Caco-2 (cell line): ENCODE measurements at regions not wholly inside any gene's neighbourhood (a gene's known extent, or its start where the extent isn't known, plus 50 kb on each side); places are given as distances from the start of the nearest gene placed in this dataset.

ENCODE experiments used
- BruUV-seq: library from RNA; stranded (reverse); fragments of 400-500 nt; replicated peaks from 2 replicates; lab custom pipeline; 2021; lab: Mats Ljungman, UMichigan
- CTCF ChIA-PET: fragments of 300-600 bp; sonication (Branson Sonifier 250); formaldehyde crosslinking; loops from one replicate; lab custom pipeline; 2022; ENCODE audit warnings: antibody characterized with exemption; lab: Charles Lee
- POLR2A ChIA-PET: fragments of 300-600 bp; sonication (Branson Sonifier 250); formaldehyde crosslinking; loops from one replicate; lab custom pipeline; 2022; ENCODE audit warnings: antibody characterized with exemption; lab: Charles Lee
- DNase-seq, 2 experiments: peaks; one replicate each; pipeline versions ENCODE4 v3.0.0 to v3.0.0-alpha.2; 2020 to 2022
- H3K27me3 ChIP-seq: replicated peaks from 2 replicates; pipeline ENCODE4 v1.6.0; 2011; ENCODE audit warnings: low read length; ENCODE audit not compliant: control insufficient read depth, insufficient read depth
- H3K36me3 ChIP-seq: 2 replicates; pipeline ENCODE4 v1.5.1; 2011; ENCODE audit warnings: low read length; ENCODE audit not compliant: control insufficient read depth, insufficient read depth
- H3K4me1 ChIP-seq: fragments of 250-450 bp; sonication (Bioruptor Pico); 2 replicates; pipeline ENCODE4 v1.5.1; 2020; ENCODE audit warnings: mild to moderate bottlenecking
- H3K4me3 ChIP-seq: 2 replicates; pipeline ENCODE4 v1.5.1; 2011; ENCODE audit warnings: low read depth, mild to moderate bottlenecking, control low read depth, low read length
- H3K9me3 ChIP-seq: fragments of 250-450 bp; sonication (Bioruptor Pico); 2 replicates; pipeline ENCODE4 v1.5.1; 2020; ENCODE audit warnings: mild to moderate bottlenecking, moderate library complexity
- H3K27ac Mint-ChIP-seq: one replicate; pipeline ENCODE4 v1.8.0; 2022; ENCODE audit warnings: mixed read lengths; ENCODE audit not compliant: unreplicated experiment
- H3K27me3 Mint-ChIP-seq: one replicate; pipeline ENCODE4 v1.8.0; 2022; ENCODE audit warnings: mixed read lengths; ENCODE audit not compliant: insufficient read depth, unreplicated experiment
- H3K36me3 Mint-ChIP-seq: one replicate; pipeline ENCODE4 v1.8.0; 2022; ENCODE audit warnings: mild to moderate bottlenecking, mixed read lengths; ENCODE audit not compliant: insufficient read depth, unreplicated experiment
- H3K4me1 Mint-ChIP-seq: one replicate; pipeline ENCODE4 v1.8.0; 2022; ENCODE audit warnings: low read depth, mixed read lengths; ENCODE audit not compliant: unreplicated experiment
- H3K4me3 Mint-ChIP-seq: one replicate; pipeline ENCODE4 v1.8.0; 2022; ENCODE audit warnings: mild to moderate bottlenecking, moderate library complexity, mixed read lengths; ENCODE audit not compliant: unreplicated experiment
- H3K9me3 Mint-ChIP-seq: one replicate; pipeline ENCODE4 v1.8.0; 2022; ENCODE audit warnings: mixed read lengths; ENCODE audit not compliant: unreplicated experiment
- CTCF ChIP-seq, 2 experiments: fragments of 200-600 bp in 1 of 2; IDR thresholded peaks; 1 replicate in 1 of 2; 2 replicates in 1 of 2; pipeline versions ENCODE4 v1.5.1 to v1.8.0; 2011 to 2022; ENCODE audit warnings: antibody characterized with exemption in 1 of 2, control low read depth in 1 of 2, inconsistent platforms in 1 of 2, low read depth in 1 of 2, low read length in 1 of 2, mild to moderate bottlenecking in 1 of 2, moderate library complexity in 1 of 2; ENCODE audit not compliant: insufficient read depth in 1 of 2, severe bottlenecking in 1 of 2, unreplicated experiment in 1 of 2
- intact Hi-C: fragments of 100-400 bp; cut with micrococcal nuclease; formaldehyde crosslinking; loops from one replicate; pipeline ENCODE4 v1.10.0; 2022; ENCODE audit not compliant: unreplicated experiment

- Histone ChIP-seq H3K4me3 (no peak overlapping the region), H3K27me3 (no peaks in the 10 kb centered on the region), H3K9me3 (no peaks in the 10 kb centered on the region; the same call in 1 of the 2 replicates), H3K4me1 (peaks cover 8% of the 10 kb centered on the region; the same call in 1 of the 2 replicates), H3K36me3 (no peaks in the 10 kb centered on the region)
- Mint-ChIP-seq H3K9me3 (no peaks in the 10 kb centered on the region), H3K4me1 (peaks cover 13% of the 10 kb centered on the region), H3K27me3 (no peaks in the 10 kb centered on the region), H3K36me3 (no peaks in the 10 kb centered on the region), H3K27ac (no peak overlapping the region), H3K4me3 (no peak overlapping the region)
- TF ChIP-seq CTCF (IDR thresholded peaks at IDR 0.05; ENCODE audit: insufficient read depth in 1 of 2, low read depth in 1 of 2, low read length in 1 of 2, severe bottlenecking in 1 of 2, unreplicated experiment in 1 of 2): no peak
- no peak for DNase-seq
- ChIA-PET POLR2A (no interaction called here), CTCF (interaction anchor here (0.6 to 0.8 kb wide), 2 partner anchors 189 to 424 kb away, joined by 3 to 5 read pairs; no protein-coding TSS in a partner anchor)
- intact Hi-C loops: no loop called here
- BruUV-seq: no TSS peak
Observed at GRCh38 chr7:54831644-54832095, 72.7 kb upstream of the SEC61G start.

DNA sequence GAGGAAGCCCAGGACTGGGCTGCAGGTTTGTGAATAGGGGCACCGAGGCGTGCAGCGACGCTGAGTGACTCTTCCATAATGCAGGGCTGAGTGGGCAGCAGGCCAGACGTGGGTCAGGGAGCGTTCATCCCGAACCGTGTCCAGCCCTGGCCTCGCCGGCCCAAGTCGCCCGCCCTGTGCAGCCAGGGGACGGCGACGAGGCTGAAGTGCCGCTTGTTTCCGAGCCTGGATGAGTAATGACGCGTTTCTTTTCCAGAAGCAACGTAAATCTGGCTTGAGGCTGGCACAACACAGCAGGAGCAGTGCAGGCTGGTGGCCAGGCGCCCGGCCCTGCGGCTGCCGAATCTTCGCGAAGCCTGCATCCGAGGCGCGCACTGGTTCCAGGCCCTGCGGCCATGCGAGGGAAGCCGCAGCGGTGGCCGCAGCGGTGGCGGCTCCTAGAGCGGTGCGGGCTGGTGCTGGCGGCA lies 74.0 kb upstream of the SEC61G start:
- H3K4me3 Mint-ChIP-seq: no peak overlapping the region
- H3K27me3 Mint-ChIP-seq: no peaks in the 10 kb centered on the region
- no peak for TF ChIP-seq CTCF (IDR thresholded peaks at IDR 0.05; ENCODE audit: insufficient read depth in 1 of 2, low read depth in 1 of 2, low read length in 1 of 2, severe bottlenecking in 1 of 2, unreplicated experiment in 1 of 2)
- Histone ChIP-seq H3K27me3 (no peaks in the 10 kb centered on the region), H3K36me3 (no peaks in the 10 kb centered on the region), H3K9me3 (no peaks in the 10 kb centered on the region), H3K4me3 (no peak overlapping the region), H3K4me1 (peaks cover 8% of the 10 kb centered on the region; the same call in 1 of the 2 replicates)
- no TSS peak for BruUV-seq
- no peak for DNase-seq
- H3K9me3 Mint-ChIP-seq: no peaks in the 10 kb centered on the region
- H3K27ac Mint-ChIP-seq: no peak overlapping the region
- intact Hi-C loops: no loop called here
- H3K4me1 Mint-ChIP-seq: peaks cover 13% of the 10 kb centered on the region
- CTCF ChIA-PET: interaction anchor here (0.7 kb wide), 1 partner anchor 113 kb away, joined by 3 read pairs; no protein-coding TSS in a partner anchor
- H3K36me3 Mint-ChIP-seq: no peaks in the 10 kb centered on the region
- POLR2A ChIA-PET: no interaction called here

DNA sequence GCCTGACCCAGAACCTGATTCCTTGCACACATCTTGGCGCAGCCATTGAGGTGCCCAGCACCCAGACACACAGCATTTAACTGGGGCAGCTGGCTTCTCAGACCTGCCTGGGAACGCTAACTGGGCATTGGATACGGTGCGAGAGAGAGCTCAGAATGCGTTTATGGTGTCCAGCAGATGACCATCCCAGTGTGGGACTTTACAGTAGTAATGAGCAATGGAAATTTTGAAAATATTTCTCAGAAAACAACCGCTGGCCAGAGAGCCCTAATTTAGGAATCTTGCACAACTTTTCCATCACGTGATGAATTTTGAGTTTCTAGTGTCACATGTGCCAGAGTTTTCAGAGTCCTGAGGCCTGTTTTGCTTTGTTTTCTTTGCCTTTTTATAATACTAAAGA lies 78.2 kb upstream of the SEC61G start:
- no peaks in the 10 kb centered on the region for H3K36me3 ChIP-seq
- Mint-ChIP-seq H3K36me3 (no peaks in the 10 kb centered on the region), H3K9me3 (no peaks in the 10 kb centered on the region), H3K4me3 (no peak overlapping the region), H3K27me3 (peaks cover 2% of the 10 kb centered on the region), H3K27ac (no peak overlapping the region), H3K4me1 (no peaks in the 10 kb centered on the region)
- no peak overlapping the region for H3K4me3 ChIP-seq
- ChIA-PET CTCF (no interaction called here), POLR2A (no interaction called here)
- no TSS peak for BruUV-seq
- H3K9me3 ChIP-seq: no peaks in the 10 kb centered on the region
- TF ChIP-seq CTCF (IDR thresholded peaks at IDR 0.05; ENCODE audit: insufficient read depth in 1 of 2, low read depth in 1 of 2, low read length in 1 of 2, severe bottlenecking in 1 of 2, unreplicated experiment in 1 of 2): no peak
- DNase-seq: no peak
- 0 out of 2 replicates have a peak, but pooled peaks cover under 1% of the 10 kb centered on the region for H3K4me1 ChIP-seq
- intact Hi-C loops: no loop called here
- H3K27me3 ChIP-seq: no peaks in the 10 kb centered on the region
